ENCODE measurements at regions not wholly inside any gene's neighbourhood (a gene's known extent, or its start where the extent isn't known, plus 50 kb on each side); places are given as distances from the start of the nearest gene placed in this dataset.

GRCh38 chr13:18739310-18739709 lies 442.3 kb downstream of the TUBA3C start:
- TF ChIP-seq REST (IDR thresholded peaks at IDR 0.05; ENCODE audit: unreplicated experiment) (no peak), CTCF (conservative IDR thresholded peaks at IDR 0.05; ENCODE audit: low read depth in 2 of 2) (no peak)

Measured in GM23338 (cell line).